ENCODE measurements at regions not wholly inside any gene's neighbourhood (a gene's known extent, or its start where the extent isn't known, plus 50 kb on each side); places are given as distances from the start of the nearest gene placed in this dataset.

DNA sequence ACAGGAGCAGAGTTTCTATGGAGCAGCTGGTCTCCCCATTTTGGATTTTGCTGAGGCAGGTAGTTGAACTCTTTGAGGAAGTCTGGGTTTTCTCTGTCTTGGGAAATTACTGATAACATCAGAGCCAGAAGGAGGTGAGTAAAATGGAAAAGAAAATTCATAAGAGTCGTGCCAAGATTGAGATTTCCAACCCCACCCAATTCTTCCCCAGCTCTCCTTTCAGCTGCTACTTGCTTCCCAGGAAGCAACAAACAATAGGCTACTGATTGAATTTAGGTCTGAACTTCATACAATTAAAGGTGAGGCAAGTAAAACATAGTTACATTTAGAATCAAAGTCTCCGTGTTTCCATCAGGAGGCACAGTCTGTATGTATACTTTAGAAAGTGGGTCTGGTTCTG is 54.6 kb upstream of the EOLA2 start:
- H3K4me3 ChIP-seq (ENCODE audit: low read depth, low read length) = no peak overlapping the region
- H3K27me3 ChIP-seq (replicated peaks) = no peaks in the 10 kb centered on the region
- TF ChIP-seq, protein P1, sequence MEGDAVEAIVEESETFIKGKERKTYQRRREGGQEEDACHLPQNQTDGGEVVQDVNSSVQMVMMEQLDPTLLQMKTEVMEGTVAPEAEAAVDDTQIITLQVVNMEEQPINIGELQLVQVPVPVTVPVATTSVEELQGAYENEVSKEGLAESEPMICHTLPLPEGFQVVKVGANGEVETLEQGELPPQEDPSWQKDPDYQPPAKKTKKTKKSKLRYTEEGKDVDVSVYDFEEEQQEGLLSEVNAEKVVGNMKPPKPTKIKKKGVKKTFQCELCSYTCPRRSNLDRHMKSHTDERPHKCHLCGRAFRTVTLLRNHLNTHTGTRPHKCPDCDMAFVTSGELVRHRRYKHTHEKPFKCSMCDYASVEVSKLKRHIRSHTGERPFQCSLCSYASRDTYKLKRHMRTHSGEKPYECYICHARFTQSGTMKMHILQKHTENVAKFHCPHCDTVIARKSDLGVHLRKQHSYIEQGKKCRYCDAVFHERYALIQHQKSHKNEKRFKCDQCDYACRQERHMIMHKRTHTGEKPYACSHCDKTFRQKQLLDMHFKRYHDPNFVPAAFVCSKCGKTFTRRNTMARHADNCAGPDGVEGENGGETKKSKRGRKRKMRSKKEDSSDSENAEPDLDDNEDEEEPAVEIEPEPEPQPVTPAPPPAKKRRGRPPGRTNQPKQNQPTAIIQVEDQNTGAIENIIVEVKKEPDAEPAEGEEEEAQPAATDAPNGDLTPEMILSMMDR (IDR thresholded peaks at IDR 0.05; ENCODE audit: low read depth, low read length, missing control alignments) = no peak
- no peak for DNase-seq
- no peaks in the 10 kb centered on the region for H3K36me3 ChIP-seq (replicated peaks)
- no peak overlapping the region for H3K27ac ChIP-seq
- in situ Hi-C loops (cut with HindIII; ENCODE audit: low pct_ligation_motif_present, low sequenced_read_pairs) = no loop called here

DNA sequence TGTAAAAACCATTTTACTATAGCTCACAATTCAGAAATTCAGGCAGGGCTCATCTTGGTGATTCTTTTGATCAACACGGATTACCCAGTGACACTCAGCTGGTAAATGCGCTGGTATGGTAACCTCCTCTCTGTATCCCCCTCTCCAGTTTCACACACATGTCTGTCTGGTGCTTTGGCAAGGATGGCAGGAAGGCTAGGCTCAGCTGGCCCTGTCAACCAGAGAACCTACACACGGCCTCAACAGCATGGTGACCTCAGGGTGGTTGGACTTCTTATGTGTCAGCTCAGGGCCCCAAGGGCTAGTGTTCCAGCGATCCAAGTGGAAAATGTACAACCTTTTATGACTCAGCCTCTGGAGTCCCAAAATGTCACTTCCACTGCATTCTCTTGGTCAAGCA is 55.7 kb upstream of the EOLA2 start:
- in situ Hi-C loops (cut with HindIII; ENCODE audit: low pct_ligation_motif_present, low sequenced_read_pairs) = no loop called here
- H3K4me3 ChIP-seq (ENCODE audit: low read depth, low read length) = no peak overlapping the region
- no peak for DNase-seq
- TF ChIP-seq, protein P1 (IDR thresholded peaks at IDR 0.05; ENCODE audit: low read depth, low read length, missing control alignments) = no peak
- H3K27me3 ChIP-seq (replicated peaks) = no peaks in the 10 kb centered on the region
- no peak overlapping the region for H3K27ac ChIP-seq
- no peaks in the 10 kb centered on the region for H3K36me3 ChIP-seq (replicated peaks)

DNA sequence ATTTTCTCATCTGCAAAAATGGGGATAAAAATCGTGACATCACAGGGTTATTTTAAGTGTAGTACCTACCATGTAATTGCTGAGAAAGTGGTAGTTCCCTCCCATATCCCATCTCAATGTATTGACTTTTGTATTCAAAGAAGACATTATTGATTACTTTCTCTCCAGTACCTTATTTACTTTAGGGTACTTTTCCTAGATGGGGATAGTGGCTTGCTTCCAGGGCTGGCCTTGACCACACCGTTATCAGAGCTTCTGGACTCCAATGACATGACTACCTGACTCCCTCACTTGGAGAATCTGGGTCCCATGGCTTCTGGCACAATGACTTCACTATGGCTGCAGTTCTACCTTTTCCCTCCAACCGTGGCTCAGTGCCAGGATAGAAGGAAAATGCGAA is 58.2 kb upstream of the EOLA2 start:
- Histone ChIP-seq H3K27me3 (replicated peaks) (no peaks in the 10 kb centered on the region), H3K4me3 (ENCODE audit: low read depth, low read length) (no peak overlapping the region), H3K36me3 (replicated peaks) (no peaks in the 10 kb centered on the region), H3K27ac (no peak overlapping the region)
- TF ChIP-seq, protein P1 (IDR thresholded peaks at IDR 0.05; ENCODE audit: low read depth, low read length, missing control alignments) = no peak
- no peak for DNase-seq
- in situ Hi-C loops (cut with HindIII; ENCODE audit: low pct_ligation_motif_present, low sequenced_read_pairs) = no loop called here

DNA sequence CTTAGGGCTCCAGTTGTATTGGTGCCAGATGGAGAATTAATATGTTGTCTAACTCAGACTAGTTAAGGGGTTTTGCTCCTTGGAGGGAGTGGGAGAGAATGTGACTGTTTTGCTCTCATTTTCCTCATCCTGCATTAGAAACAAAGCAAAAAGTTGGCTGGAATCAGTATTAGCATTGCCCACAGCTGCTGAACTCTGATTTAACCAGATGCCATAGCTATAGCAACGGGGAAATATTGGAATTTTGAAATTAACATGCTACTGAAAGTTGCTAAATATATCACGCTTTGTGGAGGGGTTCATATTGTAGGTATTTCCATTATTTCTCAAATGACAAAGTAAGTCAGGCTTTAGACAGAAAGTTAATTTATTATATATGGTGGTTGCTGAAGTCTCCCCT is 66.7 kb upstream of the EOLA2 start:
- in situ Hi-C loops (cut with HindIII; ENCODE audit: low pct_ligation_motif_present, low sequenced_read_pairs) = no loop called here
- Histone ChIP-seq H3K36me3 (replicated peaks) (no peaks in the 10 kb centered on the region), H3K27me3 (replicated peaks) (no peaks in the 10 kb centered on the region), H3K4me3 (ENCODE audit: low read depth, low read length) (no peak overlapping the region), H3K27ac (no peak overlapping the region)
- DNase-seq = no peak
- TF ChIP-seq, protein P1 (IDR thresholded peaks at IDR 0.05; ENCODE audit: low read depth, low read length, missing control alignments) = no peak

DNA sequence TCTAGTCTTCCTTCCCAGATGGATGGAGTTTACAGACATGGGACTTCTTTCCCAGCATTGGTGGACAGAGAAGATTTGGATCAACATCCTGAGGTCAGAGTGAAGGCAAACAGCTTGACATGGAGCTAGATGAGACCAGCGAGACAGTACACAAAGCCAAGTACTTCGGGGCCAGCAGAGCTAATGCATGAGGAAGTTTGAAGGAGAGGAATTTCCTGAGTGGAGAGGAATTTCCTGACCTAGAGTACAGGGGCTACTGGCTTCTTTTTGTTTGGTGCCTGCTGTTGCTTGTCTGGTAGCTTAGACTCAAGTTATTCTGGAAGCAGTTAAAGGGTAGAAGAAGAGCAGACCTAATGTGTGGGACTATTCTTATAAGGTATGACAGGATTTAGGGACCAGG is 69.1 kb upstream of the EOLA2 start:
- DNase-seq = no peak
- TF ChIP-seq, protein P1 (IDR thresholded peaks at IDR 0.05; ENCODE audit: low read depth, low read length, missing control alignments) = no peak
- Histone ChIP-seq H3K4me3 (ENCODE audit: low read depth, low read length) (no peak overlapping the region), H3K27me3 (replicated peaks) (no peaks in the 10 kb centered on the region), H3K27ac (no peak overlapping the region), H3K36me3 (replicated peaks) (no peaks in the 10 kb centered on the region)
- in situ Hi-C loops (cut with HindIII; ENCODE audit: low pct_ligation_motif_present, low sequenced_read_pairs) = no loop called here

DNA sequence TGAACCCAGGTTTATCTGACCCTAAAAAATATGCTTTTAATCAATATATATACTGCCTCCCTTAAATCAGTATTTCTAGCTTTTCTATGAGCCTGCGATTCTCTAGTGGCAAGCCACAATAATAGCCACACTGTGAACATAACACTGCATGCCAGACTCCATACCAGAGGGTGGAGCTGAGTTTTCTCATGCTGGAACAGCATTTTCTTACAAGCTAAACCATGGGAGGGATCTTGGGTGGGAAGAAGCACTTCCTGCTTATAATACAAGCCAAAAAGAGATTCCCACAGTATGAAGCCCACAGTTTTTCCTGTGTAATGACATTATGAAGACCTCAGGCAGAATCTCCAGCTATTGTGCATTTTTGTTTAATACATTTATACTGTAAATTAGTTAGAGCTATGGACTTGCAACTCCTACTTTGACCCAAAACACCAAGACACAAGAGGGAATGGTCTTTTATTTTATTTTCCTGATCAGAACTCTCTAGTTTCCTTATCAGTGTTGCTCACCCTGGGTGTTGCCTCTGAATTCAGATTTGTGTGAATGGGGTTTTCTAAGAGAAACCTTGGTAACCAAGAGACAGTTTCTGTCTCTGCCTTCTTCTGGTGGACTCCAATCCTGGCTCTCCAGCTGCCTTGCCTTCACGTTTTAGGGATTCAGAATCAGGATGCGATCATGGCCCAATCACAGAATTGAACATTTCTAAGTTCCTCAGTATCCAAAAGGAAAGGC is 74.5 kb upstream of the EOLA2 start:
- TF ChIP-seq, protein P1 (IDR thresholded peaks at IDR 0.05; ENCODE audit: low read depth, low read length, missing control alignments) = no peak
- Histone ChIP-seq H3K36me3 (replicated peaks) (no peaks in the 10 kb centered on the region), H3K27ac (no peak overlapping the region), H3K27me3 (replicated peaks) (no peaks in the 10 kb centered on the region), H3K4me3 (ENCODE audit: low read depth, low read length) (no peak overlapping the region)
- no peak for DNase-seq
- in situ Hi-C loops (cut with HindIII; ENCODE audit: low pct_ligation_motif_present, low sequenced_read_pairs) = no loop called here

Data from brain microvascular endothelial cell (primary cell).